ENCODE measurements at regions not wholly inside any gene's neighbourhood (a gene's known extent, or its start where the extent isn't known, plus 50 kb on each side); places are given as distances from the start of the nearest gene placed in this dataset.

DNA sequence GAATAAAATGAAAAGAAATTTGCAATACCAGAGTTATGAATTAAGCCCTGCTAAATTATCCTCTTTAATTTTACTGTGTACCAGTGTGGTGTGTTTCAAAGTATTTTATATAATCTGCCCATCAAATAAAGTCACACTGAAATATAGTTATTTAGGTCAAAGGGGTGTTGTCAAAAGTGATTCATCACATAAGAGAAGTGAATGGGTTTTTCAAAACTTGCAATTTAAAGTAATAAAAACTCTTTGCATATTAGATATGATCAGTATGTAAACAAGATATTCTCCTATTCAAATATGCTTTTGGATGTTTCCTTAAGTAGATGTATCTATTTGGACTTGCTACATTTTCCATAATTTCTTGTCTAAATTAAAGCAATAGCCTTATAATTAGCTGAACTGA is 1183.0 kb upstream of the CDH18 start:
- DNase-seq (ENCODE audit: low spot score), result no peak

DNA sequence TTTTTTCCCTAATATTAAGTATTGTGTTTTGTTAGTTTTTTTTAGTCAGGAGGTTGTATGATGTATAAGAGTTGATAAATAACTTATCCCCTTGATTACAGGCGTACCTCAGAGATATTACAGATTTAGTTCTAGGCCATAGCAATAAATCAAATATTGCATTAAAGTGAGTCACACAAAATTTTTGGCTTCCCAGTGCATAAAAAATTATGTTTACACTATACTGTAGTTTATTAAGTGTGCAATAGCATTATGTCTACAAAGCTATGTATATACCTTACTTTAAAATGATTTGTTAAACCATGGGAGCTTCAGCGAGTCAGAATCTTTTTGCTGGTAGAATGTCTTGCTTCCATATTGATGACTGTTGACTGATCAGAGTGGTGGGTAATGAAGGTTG is 1180.6 kb upstream of the CDH18 start:
- DNase-seq (ENCODE audit: low spot score), result no peak

DNA sequence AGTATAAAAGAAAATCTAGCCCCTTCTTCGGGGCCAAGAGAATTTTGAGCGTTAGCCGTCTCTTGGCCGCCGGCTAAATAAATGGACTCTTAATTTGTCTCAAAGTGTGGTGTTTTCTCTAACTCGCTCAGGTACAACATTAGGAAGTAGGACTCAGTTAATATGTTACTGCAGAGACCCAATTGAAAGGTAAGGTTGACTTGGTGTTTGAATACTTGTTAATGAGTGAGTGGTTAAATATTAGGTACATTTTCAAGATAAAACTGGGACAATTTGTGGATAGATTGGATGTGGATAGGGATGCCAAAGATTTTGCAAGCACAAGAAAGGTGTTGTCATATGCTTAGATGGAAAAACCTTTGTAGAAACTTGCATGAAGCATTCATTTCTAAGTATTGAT is 1177.3 kb upstream of the CDH18 start:
- DNase-seq (ENCODE audit: low spot score), result no peak

DNA sequence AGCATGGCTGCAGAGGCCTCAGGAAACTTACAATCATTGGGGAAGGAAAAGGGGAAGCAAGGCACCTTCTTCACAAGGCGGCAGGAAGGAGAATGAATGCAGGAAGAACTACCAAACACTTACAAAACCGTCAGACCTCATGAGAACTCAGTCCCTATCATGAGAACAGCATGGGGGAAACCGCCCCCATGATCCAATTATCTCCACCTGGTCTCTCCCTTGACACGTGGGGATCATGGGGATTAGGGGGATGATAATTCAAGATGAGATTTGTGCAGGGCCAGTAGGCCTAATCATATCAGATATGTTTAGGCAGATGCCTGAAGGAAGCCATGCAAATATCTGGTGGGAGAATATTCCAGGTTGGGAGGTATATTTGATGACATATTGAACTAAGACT is 1176.4 kb upstream of the CDH18 start:
- DNase-seq (ENCODE audit: low spot score), result no peak

DNA sequence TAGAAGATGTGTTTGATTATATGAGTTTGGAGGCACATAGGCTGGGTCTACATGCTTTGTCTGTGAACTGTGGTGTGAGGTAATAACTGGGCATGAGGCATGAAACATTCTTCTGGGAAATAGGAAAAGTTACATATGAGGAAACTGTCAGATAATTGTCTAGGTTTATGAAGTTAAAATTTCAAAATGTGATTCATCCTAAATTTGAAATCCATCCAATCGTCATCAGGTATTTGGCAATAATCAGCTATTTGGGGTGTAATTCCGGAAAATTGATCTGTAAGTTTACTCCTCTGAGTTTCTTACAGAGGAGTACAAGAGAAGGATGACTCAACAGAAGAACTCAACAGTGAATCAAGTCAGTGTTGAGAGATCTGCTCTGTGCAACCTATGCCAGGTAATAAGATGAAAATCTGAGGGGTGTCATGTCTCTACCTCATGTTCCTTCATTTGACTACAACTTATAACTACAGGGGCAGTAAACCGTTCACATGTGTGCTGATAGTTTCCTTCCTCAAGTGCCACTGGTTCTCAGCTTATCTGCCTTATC is 1171.6 kb upstream of the CDH18 start:
- DNase-seq (ENCODE audit: low spot score), result no peak

DNA sequence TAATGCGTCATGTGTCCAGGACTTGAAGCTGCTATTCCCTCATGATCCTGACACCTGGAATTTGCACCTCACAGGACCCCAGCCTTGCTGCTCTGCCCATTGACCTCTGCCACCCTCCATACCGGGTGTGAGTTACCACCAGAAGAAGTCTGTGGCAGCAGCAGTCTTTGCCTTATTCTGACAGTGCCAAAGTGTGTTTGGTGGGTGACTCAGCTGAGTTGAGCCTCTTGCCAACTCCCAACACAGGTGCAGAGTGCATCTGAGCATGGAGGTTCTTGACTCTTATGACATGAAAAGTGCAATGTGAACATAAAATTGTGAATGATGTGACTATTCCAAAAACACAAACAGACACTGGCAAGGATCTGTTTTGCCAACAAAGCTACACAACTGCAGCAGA is 1166.5 kb upstream of the CDH18 start:
- DNase-seq (ENCODE audit: low spot score), result no peak

DNA sequence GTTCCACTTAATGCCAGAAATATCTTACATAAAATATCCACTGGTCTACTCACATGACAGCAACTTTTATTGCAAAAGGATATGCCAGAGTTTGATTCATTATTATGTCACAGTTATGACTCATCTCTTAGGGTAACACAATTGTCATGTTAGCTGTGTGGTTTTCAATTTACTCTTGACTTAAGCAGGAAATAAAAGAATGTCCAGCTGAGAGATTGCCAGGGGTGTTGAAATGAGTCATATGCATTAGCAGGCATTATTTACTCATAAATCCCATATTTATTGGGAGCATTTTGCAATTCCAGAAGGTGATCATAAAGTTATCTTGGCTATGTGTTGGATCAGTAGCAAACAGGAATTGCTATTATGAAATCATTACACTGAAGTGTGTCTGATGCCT is 1164.6 kb upstream of the CDH18 start:
- no peak for DNase-seq (ENCODE audit: low spot score)

DNA sequence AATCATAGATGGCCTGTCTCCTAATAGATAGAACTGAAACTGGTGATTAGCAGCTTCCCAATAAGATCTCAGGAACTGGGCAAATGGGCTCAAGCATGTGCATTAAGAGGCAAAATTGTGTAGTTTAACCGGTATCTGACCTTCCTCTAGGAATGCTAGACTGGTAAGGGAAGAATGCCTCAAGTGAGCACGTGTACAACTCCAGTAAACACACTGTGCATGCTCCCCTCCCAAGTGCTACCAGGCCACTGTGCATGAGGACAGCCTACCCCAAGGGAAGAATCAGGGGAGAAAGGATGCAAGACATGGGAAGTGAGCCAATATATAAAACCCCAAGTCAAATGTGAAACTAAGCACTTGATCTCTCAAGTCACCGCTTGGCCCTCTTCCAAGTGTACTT is 1157.4 kb upstream of the CDH18 start:
- DNase-seq (ENCODE audit: low spot score), result no peak

DNA sequence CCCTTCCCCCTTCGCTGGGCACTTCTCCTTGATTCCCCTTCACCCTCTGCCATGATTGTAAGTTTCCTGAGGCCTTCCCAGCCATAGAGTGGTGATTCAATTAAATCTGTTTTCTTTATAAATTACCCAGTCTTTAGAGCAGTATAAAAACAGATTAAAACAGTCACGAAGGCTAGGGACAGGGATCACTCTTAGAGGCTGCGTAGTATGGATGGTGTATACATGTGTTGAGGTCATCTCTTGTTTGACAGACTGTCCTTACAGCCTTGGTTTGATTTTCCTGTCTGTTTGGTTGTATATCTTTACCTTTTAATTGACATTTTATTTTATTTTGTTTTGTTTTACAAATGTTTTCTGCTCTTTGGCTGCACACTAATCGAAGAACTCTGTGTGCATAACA is 1155.7 kb upstream of the CDH18 start:
- DNase-seq (ENCODE audit: low spot score), result no peak

DNA sequence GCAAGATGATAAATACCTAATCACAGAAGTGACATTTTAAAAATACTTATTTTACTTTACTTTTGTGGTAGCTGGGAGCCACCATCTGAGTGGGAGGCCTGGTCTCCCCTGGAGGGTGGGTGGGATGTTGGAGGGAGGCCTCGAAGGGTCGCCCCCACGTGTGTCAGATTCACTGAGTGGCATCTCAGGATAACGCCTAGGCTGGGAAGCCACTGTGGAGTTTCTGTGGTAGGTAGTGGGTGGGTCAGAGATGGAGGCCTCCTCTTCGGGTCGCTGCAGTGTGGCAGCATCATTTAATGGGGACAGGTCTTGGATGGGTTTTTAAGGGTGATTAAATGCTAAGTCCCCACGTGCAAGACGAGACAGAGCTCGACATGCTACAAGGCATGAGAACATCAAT is 1154.8 kb upstream of the CDH18 start:
- no peak for DNase-seq (ENCODE audit: low spot score)

DNA sequence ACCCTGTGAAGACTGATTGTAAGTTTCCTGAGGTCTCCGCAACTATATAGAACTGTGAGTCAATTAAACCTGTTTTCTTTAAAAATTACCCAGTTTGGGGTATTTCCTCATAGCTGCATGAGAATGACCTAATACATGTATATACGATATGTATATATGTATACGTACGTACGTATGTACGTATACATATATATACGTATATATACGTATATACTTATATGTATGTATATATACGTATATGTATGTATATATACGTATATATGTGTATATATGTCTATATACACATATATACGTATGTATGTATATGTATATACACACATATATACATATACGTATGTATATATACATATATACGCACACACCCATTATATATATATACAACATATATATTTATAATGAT is 1153.0 kb upstream of the CDH18 start:
- no peak for DNase-seq (ENCODE audit: low spot score)

DNA sequence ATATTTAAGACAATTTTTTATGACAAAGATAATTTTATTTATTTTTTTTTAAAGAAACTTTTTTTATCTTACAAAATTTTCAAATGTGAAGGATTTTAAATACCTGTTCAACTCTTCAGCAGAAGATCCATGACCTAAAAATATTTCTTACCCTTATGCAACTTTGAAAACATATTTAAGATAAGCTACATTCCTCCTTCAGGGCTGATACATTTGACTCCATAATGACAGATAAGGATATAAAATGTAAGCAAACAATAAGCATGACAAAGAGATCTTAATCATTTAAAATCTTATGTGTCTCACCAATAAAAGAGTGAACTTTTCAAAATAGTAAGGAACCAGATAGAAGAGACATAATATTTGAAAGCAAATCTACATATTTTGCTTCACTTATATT is 1138.2 kb upstream of the CDH18 start:
- DNase-seq (ENCODE audit: low spot score), result no peak

DNA sequence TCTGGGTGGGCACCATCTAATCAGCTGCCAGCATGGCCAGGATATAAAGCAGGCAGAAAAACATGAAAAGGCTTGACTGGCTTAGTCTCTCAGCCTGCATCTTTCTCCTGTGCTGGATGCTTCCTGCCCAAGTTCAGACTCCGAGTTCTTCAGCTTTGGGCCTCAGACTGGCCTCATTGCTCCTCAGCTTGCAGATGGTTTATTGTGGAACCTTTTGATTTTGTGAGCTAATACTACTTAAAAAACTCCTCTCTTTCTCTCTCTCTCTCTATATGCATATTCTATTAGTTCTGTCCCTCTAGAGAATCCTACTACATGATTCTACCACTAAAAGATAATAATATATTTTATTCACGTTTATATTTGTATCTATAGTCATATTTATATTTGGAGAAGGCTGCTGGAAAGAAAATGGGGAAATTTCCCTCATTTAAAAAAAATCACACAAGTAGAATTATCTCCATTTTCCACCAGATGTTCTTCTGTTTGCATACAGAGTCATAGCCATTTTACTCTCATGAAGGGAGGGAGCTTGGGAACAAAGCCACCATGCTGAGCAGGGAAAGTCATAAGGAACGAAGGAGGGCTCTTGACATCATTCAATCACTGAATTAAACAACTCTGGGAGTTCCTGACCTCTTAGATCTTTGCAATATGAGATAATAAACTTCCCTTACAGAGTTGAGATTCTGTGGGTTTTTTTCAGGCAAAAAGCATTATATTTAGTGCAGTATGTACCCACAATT is 1137.4 kb upstream of the CDH18 start:
- DNase-seq (ENCODE audit: low spot score), result no peak

DNA sequence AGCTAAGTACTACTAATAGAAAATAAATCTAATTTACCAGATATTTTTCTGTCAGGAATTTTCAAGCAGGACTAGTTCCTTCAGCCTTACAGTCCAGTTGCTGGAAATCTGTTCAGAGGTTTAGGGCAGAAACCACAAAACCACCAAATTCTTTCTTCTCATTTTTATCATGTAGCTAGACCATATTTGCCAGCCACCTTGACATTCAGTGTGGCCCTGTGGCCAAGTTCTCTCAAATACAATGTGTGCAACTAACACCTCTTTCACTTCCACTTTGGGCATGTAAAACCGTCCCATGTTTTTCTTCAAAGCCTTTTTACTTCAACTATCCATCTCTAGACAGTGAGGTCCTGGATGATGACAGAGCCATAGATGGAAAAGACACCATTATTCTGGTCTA is 1133.2 kb upstream of the CDH18 start:
- DNase-seq (ENCODE audit: low spot score), result no peak

DNA sequence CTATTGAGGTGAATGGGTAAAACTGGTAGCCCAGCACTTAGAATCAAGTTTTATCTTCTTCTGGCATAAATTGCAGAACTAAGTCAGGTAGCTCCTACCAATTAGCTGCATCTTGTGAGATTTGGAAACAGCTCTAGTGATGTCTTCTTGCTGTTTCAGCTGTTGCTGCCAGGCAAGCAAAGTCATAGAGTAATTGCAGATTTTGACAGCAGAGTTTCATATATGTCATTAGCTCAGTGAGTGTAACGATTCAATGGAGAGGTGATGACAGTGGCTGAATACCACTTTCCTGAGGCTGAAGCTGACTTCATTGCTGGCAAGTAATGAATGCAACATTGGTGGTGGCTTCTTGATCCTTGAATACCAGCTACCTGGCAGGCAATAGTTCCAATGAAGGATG is 1109.7 kb upstream of the CDH18 start:
- DNase-seq (ENCODE audit: low spot score), result no peak

DNA sequence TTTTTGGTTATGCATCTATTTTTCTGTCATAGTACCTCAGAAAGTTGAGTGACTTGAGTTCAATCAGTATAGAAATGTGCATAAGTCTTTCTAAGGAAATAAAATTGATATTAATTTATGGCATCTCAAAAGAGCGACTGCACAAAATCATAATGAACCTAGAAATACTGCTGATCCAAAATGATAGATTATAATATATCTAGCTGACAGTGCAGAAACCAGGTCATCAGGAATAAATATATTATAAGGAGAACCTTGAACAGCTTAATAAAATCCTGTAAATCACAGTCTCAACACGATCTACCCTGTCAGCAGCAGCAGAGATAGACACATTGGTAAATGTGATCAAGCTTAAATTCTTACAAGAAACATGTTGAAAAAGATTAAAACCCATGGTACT is 1106.6 kb upstream of the CDH18 start:
- DNase-seq (ENCODE audit: low spot score), result no peak

DNA sequence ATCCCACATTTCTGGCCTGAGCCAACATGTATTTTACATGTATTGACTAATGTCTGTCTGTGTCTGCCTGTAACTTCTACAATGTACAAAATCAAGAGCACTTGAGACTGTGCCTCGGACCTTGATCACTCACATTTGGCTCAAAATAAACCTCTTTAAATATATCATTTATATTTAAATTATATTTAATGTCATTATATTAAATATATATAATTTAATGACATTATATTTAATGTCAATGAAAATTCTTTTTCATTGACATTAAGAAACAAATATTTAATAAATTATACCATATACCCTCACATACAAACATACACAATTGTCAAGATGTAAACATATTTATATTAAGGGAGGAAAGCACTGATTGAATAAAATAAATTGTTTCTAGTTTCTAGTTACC is 1099.8 kb upstream of the CDH18 start:
- DNase-seq (ENCODE audit: low spot score), result no peak

DNA sequence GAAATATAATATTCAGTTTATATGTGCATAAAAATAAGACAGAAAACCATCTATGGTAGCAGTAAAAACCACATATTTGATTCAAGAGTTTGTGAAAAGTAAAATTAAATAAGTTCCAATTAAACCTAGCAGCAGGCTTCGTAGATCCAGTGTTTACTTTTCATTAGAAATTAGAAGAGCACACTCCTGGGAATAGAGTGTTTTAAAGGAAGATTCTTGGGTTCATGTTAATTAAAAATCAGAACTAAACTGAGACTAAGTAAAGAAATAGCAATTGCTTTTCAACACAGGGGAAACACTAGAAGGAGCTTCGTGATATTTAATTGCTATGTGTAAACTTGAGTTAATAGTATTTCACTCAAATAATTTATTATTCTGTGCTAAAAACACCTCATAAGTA is 1097.8 kb upstream of the CDH18 start:
- no peak for DNase-seq (ENCODE audit: low spot score)

DNA sequence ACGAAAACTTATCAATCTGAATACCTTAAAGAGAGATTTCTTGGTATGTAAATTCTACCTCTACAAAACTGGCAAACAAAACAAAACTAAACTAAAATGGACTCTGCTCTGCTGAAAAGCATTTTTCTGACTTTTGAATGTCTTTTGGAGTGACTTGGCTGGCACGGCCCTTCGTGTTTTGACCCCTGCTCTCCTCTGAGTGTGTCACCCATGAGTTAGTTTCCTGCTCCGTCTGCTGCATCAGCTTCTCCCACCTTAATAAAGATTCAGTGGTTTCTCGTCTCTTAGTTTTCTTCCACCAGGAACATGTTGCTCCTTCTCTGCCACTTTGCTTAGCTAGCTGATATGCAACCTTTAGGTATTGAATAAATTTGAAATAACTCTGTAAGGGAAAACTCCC is 1084.0 kb upstream of the CDH18 start:
- DNase-seq (ENCODE audit: low spot score), result no peak

DNA sequence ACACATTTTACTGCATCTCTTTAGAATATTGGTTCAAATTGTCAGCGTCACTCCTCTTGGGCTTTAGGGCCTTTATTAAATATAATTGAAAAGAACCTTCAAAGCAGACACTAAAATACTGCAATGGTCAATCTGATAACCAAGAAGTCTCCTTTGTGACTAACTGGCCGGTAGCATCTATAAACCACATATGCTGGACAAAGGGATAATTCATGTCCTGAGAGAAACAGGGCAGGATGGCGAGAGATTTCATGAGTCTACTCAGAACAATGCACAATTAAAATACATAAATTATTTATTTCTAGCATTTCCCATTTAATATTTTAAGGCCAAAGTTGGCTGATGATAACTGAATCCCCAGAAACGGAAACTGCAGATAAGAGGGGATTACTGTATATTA is 1083.4 kb upstream of the CDH18 start:
- no peak for DNase-seq (ENCODE audit: low spot score)

DNA sequence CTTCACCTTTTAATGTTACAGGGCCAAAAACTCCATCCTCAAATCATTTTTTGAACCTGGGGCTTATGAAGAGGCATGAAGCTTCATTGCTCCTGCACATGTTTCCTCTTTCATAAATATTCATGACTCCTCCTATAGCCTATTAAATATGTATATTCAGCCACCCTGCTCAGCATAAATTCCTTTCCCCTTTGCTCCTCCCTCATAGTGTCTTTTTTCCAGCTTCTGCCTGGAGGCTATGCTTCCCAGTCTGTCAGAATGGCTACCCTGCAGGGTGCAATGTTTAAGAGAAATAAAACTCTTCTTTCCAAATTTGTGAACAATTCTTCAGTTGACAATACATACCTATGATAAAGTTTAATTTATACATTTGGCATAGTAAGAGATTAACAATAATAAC is 1082.9 kb upstream of the CDH18 start:
- DNase-seq (ENCODE audit: low spot score), result no peak

DNA sequence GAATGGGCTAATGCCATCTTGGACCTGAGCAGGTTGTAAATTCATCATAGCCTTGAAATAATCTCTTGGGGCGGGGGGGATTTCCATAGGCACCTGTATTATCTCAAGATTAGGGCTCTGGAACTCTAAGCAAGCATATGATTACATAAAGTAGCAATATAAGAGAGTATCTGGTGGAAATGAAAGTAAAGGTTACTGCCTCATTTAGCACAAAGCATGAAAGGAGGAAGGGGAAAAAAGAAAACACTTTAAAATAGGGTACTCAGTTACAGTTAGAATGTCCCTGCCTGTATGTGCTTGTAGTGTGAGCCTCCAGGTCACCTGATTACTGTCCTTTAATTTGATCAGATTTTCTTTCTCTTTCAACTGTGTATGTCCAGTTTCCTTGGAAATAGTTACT is 1079.7 kb upstream of the CDH18 start:
- DNase-seq (ENCODE audit: low spot score), result no peak

DNA sequence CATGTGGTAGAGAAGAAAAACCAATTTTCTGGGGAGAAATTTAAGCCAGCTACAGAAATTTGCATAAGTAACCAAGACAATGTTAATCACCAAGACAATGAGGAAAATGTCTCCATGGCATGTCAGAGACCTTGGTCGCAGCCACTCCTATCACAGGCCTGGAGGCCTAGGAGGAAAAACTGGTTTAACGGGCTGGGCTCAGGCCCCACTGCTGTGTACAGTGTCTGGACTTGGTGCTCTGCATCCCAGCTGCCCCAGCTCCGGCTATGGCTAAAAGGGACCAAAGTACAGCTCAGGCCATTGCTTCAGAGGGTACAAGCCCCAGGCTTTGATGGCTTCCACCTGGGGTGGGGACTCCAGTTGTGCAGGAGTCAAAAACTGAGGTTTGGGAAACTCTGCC is 1075.1 kb upstream of the CDH18 start:
- no peak for DNase-seq (ENCODE audit: low spot score)

DNA sequence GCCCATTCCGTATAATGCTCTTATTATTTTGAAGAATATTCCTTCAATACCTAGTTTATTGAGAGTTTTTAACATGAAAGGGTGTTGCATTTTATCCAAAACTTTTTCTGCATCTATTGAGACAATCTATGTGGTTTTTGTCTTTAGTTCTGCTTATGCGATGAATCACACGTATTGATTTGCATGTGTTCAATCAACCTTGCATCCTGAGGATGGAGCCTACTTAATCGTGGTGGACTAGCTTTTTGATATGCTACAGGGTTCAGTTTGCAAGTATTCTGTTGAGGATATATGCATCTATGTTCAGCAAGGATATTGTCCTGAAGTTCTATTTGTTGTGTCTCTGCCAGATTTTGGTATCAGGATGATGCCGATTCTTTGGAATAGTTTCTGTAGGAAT is 1070.3 kb upstream of the CDH18 start:
- DNase-seq (ENCODE audit: low spot score), result no peak

DNA sequence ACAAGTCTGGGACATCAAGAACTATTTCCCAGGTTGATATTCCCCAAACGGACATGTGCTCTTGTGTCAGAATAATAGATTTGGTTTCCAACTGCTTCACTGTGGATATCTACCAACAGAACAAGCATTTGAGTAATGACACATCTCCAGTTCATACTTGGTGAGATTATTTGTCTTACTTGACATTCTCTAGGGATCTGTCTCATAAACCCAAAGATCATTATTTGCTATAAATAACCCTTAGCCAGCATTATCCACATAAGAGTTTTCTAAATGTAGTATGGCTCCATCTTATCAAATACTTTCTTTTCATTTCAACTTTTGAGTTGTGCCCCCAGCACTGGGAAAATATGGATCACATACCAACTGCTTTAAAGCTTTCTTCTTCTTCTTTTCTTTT is 1063.9 kb upstream of the CDH18 start:
- DNase-seq (ENCODE audit: low spot score), result no peak
